ENCODE measurements at regions not wholly inside any gene's neighbourhood (a gene's known extent, or its start where the extent isn't known, plus 50 kb on each side); places are given as distances from the start of the nearest gene placed in this dataset.

DNA sequence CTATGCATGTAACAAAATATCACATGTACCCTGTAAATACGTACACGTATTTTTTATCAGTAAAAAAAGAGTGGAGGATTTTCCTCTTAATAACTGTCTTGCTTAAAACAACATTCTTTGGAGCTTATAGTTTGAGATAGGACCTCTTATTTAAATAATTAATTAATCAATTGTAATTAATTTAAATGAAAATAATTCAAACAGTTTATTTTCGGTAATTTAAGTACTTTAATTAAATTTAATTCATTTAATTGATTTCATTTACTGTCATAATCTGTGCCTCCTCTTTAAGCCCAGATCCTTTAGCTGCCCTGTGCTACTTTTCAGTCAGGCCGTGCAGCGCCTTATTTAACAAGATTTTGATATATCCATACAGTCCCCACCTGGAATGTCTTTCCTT lies 427.0 kb downstream of the HLX start:
- TF ChIP-seq CTCF (IDR thresholded peaks at IDR 0.05 in 4 of 5, conservative IDR thresholded peaks at IDR 0.05 in 1 of 5), result no peak
- no peak for TF ChIP-seq POLR2A (IDR thresholded peaks at IDR 0.05)
